ENCODE measurements at regions not wholly inside any gene's neighbourhood (a gene's known extent, or its start where the extent isn't known, plus 50 kb on each side); places are given as distances from the start of the nearest gene placed in this dataset.

- no peak for DNase-seq (ENCODE audit: low spot score)
- no peaks in the 10 kb centered on the region for H3K9me3 ChIP-seq (ENCODE audit: severe bottlenecking)
- no peaks in the 10 kb centered on the region for H3K4me1 ChIP-seq (ENCODE audit: insufficient read depth, poor library complexity, severe bottlenecking)
- no peak overlapping the region for H3K4me3 ChIP-seq (ENCODE audit: severe bottlenecking)
- no peaks in the 10 kb centered on the region for H3K36me3 ChIP-seq (ENCODE audit: low read depth)
- no peaks in the 10 kb centered on the region for H3K27me3 ChIP-seq (ENCODE audit: insufficient read depth, poor library complexity, severe bottlenecking)
- ATAC-seq (ENCODE audit: low read depth): no peak
- TF ChIP-seq CTCF (IDR thresholded peaks at IDR 0.05; ENCODE audit: poor library complexity, severe bottlenecking): no peak
- no peak overlapping the region for H3K27ac ChIP-seq (ENCODE audit: poor library complexity, severe bottlenecking)
These were observed 545.0 kb downstream of the PRR16 start for GRCh38 chr5:121009058-121009457.

GRCh38 chr5:121018004-121018403 is 553.9 kb downstream of the PRR16 start:
- DNase-seq (ENCODE audit: low spot score) (no peak), ATAC-seq (ENCODE audit: low read depth) (no peak)
- Histone ChIP-seq H3K4me3 (ENCODE audit: severe bottlenecking) (no peak overlapping the region), H3K27me3 (ENCODE audit: insufficient read depth, poor library complexity, severe bottlenecking) (peaks cover 3% of the 10 kb centered on the region), H3K27ac (ENCODE audit: poor library complexity, severe bottlenecking) (no peak overlapping the region), H3K36me3 (ENCODE audit: low read depth) (no peaks in the 10 kb centered on the region), H3K9me3 (ENCODE audit: severe bottlenecking) (no peaks in the 10 kb centered on the region), H3K4me1 (ENCODE audit: insufficient read depth, poor library complexity, severe bottlenecking) (no peaks in the 10 kb centered on the region)
- TF ChIP-seq CTCF (IDR thresholded peaks at IDR 0.05; ENCODE audit: poor library complexity, severe bottlenecking): no peak

GRCh38 chr5:121019106-121019505 is 555.0 kb downstream of the PRR16 start:
- Histone ChIP-seq H3K9me3 (ENCODE audit: severe bottlenecking) (no peaks in the 10 kb centered on the region), H3K27me3 (ENCODE audit: insufficient read depth, poor library complexity, severe bottlenecking) (peaks cover 3% of the 10 kb centered on the region), H3K36me3 (ENCODE audit: low read depth) (no peaks in the 10 kb centered on the region), H3K4me3 (ENCODE audit: severe bottlenecking) (no peak overlapping the region), H3K4me1 (ENCODE audit: insufficient read depth, poor library complexity, severe bottlenecking) (no peaks in the 10 kb centered on the region), H3K27ac (ENCODE audit: poor library complexity, severe bottlenecking) (no peak overlapping the region)
- TF ChIP-seq CTCF (IDR thresholded peaks at IDR 0.05; ENCODE audit: poor library complexity, severe bottlenecking): no peak
- DNase-seq (ENCODE audit: low spot score): no peak
- ATAC-seq (ENCODE audit: low read depth): no peak; the same call in 2 of the 3 replicates

GRCh38 chr5:121019734-121020133 is 555.6 kb downstream of the PRR16 start:
- H3K36me3 ChIP-seq (ENCODE audit: low read depth): no peaks in the 10 kb centered on the region
- no peak overlapping the region for H3K4me3 ChIP-seq (ENCODE audit: severe bottlenecking)
- no peak for TF ChIP-seq CTCF (IDR thresholded peaks at IDR 0.05; ENCODE audit: poor library complexity, severe bottlenecking)
- no peak overlapping the region for H3K27ac ChIP-seq (ENCODE audit: poor library complexity, severe bottlenecking)
- no peaks in the 10 kb centered on the region for H3K9me3 ChIP-seq (ENCODE audit: severe bottlenecking)
- no peaks in the 10 kb centered on the region for H3K4me1 ChIP-seq (ENCODE audit: insufficient read depth, poor library complexity, severe bottlenecking)
- ATAC-seq (ENCODE audit: low read depth) (no peak), DNase-seq (ENCODE audit: low spot score) (no peak)
- peaks cover 3% of the 10 kb centered on the region for H3K27me3 ChIP-seq (ENCODE audit: insufficient read depth, poor library complexity, severe bottlenecking)

GRCh38 chr5:121021681-121022080 is 557.6 kb downstream of the PRR16 start:
- TF ChIP-seq CTCF (IDR thresholded peaks at IDR 0.05; ENCODE audit: poor library complexity, severe bottlenecking): no peak

More at GRCh38 chr5:121021681-121022080, 557.6 kb downstream of the PRR16 start:
- no peak overlapping the region for H3K4me3 ChIP-seq (ENCODE audit: severe bottlenecking)
- ATAC-seq (ENCODE audit: low read depth) (no peak), DNase-seq (ENCODE audit: low spot score) (no peak)
- no peaks in the 10 kb centered on the region for H3K36me3 ChIP-seq (ENCODE audit: low read depth)
- H3K27me3 ChIP-seq (ENCODE audit: insufficient read depth, poor library complexity, severe bottlenecking): peaks cover 3% of the 10 kb centered on the region
- no peak overlapping the region for H3K27ac ChIP-seq (ENCODE audit: poor library complexity, severe bottlenecking)
- no peaks in the 10 kb centered on the region for H3K4me1 ChIP-seq (ENCODE audit: insufficient read depth, poor library complexity, severe bottlenecking)
- H3K9me3 ChIP-seq (ENCODE audit: severe bottlenecking): no peaks in the 10 kb centered on the region

Data from RWPE2 (cell line).